CD4-positive, alpha-beta T cell (primary cell): ENCODE measurements at regions not wholly inside any gene's neighbourhood (a gene's known extent, or its start where the extent isn't known, plus 50 kb on each side); places are given as distances from the start of the nearest gene placed in this dataset.

Experiments used
- ATAC-seq: fragments of 200-7000 bp; cut with Tn5 transposase; one replicate; pipeline ENCODE4 v1.10.0; 2022; ENCODE audit warnings: mild to moderate bottlenecking; ENCODE audit not compliant: poor library complexity
- CTCF ChIA-PET: fragments of 350-600 bp; sonication (Branson Sonifier 250); formaldehyde crosslinking; loops from one replicate; lab custom pipeline; 2021; ENCODE audit warnings: antibody characterized with exemption, inconsistent platforms; lab: Charles Lee
- POLR2A ChIA-PET: fragments of 350-600 bp; sonication (Branson Sonifier 250); formaldehyde crosslinking; loops from one replicate; lab custom pipeline; 2021; ENCODE audit warnings: antibody characterized with exemption, inconsistent platforms; lab: Charles Lee
- DNase-seq, 14 experiments: peaks; one replicate each; pipeline ENCODE4 v3.0.0-alpha.2; 2013 to 2020; ENCODE audit warnings: mixed read lengths in 2 of 14
- H3K27ac ChIP-seq, 2 donors: one replicate each; pipeline versions ENCODE4 v1.5.1 to v1.7.0; 2013; ENCODE audit warnings: low read length in 2 of 2, low read depth in 1 of 2, mild to moderate bottlenecking in 1 of 2
- H3K27me3 ChIP-seq, 2 experiments: 1 replicate in 1 of 2; 2 replicates in 1 of 2; pipeline versions ENCODE4 v1.6.1 to v1.7.0; 2013; ENCODE audit warnings: low read length in 2 of 2, control low read depth in 1 of 2, mild to moderate bottlenecking in 1 of 2, moderate library complexity in 1 of 2; ENCODE audit not compliant: insufficient read depth in 2 of 2, control insufficient read depth in 1 of 2
- H3K36me3 ChIP-seq: one replicate; pipeline ENCODE4 v1.6.1; 2013; ENCODE audit warnings: low read length, control low read depth; ENCODE audit not compliant: insufficient read depth
- H3K4me1 ChIP-seq: one replicate; pipeline ENCODE4 v1.6.1; 2013; ENCODE audit warnings: low read length, control low read depth; ENCODE audit not compliant: insufficient read depth
- H3K4me3 ChIP-seq: one replicate; pipeline ENCODE4 v1.5.1; 2013; ENCODE audit warnings: mild to moderate bottlenecking, low read length, moderate library complexity
- H3K9me3 ChIP-seq, 2 experiments: 1 replicate in 1 of 2; 2 replicates in 1 of 2; pipeline versions ENCODE4 v1.6.1 to v1.7.0; 2013; ENCODE audit warnings: low read length in 2 of 2, mild to moderate bottlenecking in 2 of 2, control low read depth in 1 of 2, moderate library complexity in 1 of 2; ENCODE audit not compliant: control insufficient read depth in 1 of 2, insufficient read depth in 1 of 2
- H3K27ac Mint-ChIP-seq: one replicate; pipeline ENCODE4 v1.8.0; 2020; ENCODE audit warnings: mixed read lengths
- H3K27me3 Mint-ChIP-seq: one replicate; pipeline ENCODE4 v1.8.0; 2021; ENCODE audit warnings: mixed read lengths
- H3K36me3 Mint-ChIP-seq: one replicate; pipeline ENCODE4 v1.8.0; 2021; ENCODE audit warnings: low read depth, mixed read lengths
- H3K4me1 Mint-ChIP-seq: one replicate; pipeline ENCODE4 v1.8.0; 2021; ENCODE audit warnings: low read depth, mixed read lengths
- H3K4me3 Mint-ChIP-seq: one replicate; pipeline ENCODE4 v1.8.0; 2020; ENCODE audit warnings: mild to moderate bottlenecking, mixed read lengths
- H3K9me3 Mint-ChIP-seq: one replicate; pipeline ENCODE4 v1.8.0; 2020; ENCODE audit warnings: mixed read lengths
- intact Hi-C, 2 experiments: fragments of 100-400 bp; cut with DNase I in 1 of 2; cut with micrococcal nuclease in 1 of 2; formaldehyde crosslinking; loops; one replicate each; pipeline versions ENCODE4 v1.15.1 to v1.9.0; 2023 to 2025; cut with DNase I, micrococcal nuclease
- TF ChIP-seq, protein P1 (sequence below): fragments of 200-600 bp; IDR thresholded peaks from one replicate; pipeline ENCODE4 v1.8.0; 2022; ENCODE audit warnings: antibody characterized with exemption, mild to moderate bottlenecking

DNA sequence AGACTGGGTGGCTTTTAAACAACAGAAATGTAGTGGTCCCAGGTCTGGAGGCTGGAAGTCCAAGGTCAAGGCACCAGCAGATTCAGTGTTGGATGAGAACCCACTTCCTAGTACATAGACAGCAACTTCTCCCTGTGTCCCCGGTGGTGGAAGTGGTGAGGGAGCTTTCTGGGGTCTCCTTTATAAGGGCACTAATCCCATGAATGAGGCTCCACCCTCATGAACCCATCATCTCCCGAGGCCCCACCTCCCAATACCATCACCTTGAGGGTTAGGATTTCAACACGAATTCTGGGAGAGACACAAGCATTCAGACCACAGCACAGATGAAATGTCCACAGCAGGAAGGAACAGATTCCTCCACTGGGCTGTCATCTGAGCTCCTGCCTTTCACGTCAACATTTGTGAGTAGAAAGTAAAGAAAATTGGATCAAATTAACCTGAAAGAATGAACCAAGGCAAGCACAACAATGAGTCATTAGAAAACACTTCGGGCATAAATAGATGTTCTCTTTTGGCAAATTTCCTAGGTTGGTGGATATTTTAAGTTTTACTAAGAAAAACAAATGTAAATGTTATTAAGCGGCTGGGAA is 130.7 kb downstream of the RNASET2 start:
- Histone ChIP-seq H3K4me1 (peaks cover 2% of the 10 kb centered on the region), H3K36me3 (no peaks in the 10 kb centered on the region), H3K27me3 (no peaks in the 10 kb centered on the region), H3K27ac (no peak overlapping the region), H3K9me3 (no peaks in the 10 kb centered on the region), H3K4me3 (no peak overlapping the region)
- TF ChIP-seq, protein P1, sequence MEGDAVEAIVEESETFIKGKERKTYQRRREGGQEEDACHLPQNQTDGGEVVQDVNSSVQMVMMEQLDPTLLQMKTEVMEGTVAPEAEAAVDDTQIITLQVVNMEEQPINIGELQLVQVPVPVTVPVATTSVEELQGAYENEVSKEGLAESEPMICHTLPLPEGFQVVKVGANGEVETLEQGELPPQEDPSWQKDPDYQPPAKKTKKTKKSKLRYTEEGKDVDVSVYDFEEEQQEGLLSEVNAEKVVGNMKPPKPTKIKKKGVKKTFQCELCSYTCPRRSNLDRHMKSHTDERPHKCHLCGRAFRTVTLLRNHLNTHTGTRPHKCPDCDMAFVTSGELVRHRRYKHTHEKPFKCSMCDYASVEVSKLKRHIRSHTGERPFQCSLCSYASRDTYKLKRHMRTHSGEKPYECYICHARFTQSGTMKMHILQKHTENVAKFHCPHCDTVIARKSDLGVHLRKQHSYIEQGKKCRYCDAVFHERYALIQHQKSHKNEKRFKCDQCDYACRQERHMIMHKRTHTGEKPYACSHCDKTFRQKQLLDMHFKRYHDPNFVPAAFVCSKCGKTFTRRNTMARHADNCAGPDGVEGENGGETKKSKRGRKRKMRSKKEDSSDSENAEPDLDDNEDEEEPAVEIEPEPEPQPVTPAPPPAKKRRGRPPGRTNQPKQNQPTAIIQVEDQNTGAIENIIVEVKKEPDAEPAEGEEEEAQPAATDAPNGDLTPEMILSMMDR: no peak
- ChIA-PET CTCF (no interaction called here), POLR2A (no interaction called here)
- ATAC-seq (no peak), DNase-seq (no peak)
- Mint-ChIP-seq H3K4me3 (no peak overlapping the region), H3K27ac (no peak overlapping the region), H3K27me3 (peaks cover 5% of the 10 kb centered on the region), H3K36me3 (no peaks in the 10 kb centered on the region), H3K9me3 (no peaks in the 10 kb centered on the region), H3K4me1 (no peaks in the 10 kb centered on the region)
- intact Hi-C loops: no loop called here

DNA sequence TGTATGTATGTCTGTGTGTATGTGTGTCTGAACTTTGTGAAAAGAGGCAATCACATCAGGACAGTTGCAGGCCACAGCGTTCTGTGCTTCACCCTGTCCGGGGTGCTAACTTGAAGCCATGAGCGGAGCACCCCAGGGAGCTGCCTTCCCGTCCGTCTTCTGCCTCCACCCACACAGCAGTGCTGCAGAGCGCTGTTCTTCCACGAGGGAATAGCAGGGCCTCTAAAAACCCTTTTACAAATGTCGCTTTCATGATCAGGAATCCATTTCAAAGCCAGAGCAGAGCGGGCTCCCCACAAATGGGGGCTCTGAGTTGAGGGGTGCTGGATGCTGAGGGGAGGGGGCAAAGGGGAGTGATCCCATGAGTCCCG is 131.5 kb downstream of the RNASET2 start:
- Mint-ChIP-seq H3K36me3 (no peaks in the 10 kb centered on the region), H3K4me3 (no peak overlapping the region), H3K27me3 (peaks cover 5% of the 10 kb centered on the region), H3K27ac (no peak overlapping the region), H3K4me1 (no peaks in the 10 kb centered on the region), H3K9me3 (no peaks in the 10 kb centered on the region)
- POLR2A ChIA-PET: no interaction called here
- no peaks in the 10 kb centered on the region for H3K9me3 ChIP-seq
- intact Hi-C loops: no loop called here
- CTCF ChIA-PET: no interaction called here
- no peak for DNase-seq
- no peaks in the 10 kb centered on the region for H3K4me1 ChIP-seq
- ATAC-seq: no peak
- no peak overlapping the region for H3K27ac ChIP-seq
- TF ChIP-seq, protein P1: no peak
- no peaks in the 10 kb centered on the region for H3K36me3 ChIP-seq
- H3K4me3 ChIP-seq: no peak overlapping the region
- H3K27me3 ChIP-seq: no peaks in the 10 kb centered on the region

DNA sequence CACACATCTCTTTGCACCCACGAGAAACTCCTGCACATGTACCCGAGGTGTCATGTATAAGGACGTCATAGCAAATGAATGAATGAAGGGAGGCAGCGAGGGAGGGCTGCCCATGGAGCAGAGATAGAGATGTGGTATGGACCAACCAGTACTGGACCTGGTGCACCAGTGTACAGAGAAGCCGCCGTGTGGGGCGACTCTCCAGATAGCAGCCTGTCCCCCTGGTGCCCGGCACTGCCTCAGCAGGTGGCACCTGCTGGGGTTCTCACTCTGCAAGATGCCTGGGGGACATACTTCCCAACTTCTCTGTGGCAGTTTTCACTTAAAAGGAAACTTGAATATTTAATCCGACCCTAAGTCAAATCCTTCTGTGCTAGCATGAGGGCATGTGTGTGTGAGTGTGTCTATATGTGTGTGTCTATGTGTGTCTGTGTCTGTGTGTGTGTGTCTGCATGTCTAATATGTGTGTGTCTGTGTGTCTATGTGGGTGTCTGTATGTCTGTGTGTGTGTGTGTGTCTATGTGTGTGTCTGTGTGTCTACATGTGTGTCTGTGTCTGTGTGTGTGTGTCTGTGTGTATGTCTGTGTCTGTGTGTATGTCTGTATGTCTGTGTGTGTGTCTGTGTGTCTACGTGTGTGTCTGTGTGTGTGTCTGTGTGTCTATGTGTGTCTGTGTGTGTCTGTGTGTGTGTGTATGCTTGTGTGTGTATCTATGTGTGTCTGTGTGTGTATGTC is 132.0 kb downstream of the RNASET2 start:
- H3K27me3 ChIP-seq: no peaks in the 10 kb centered on the region
- H3K9me3 ChIP-seq: no peaks in the 10 kb centered on the region
- Mint-ChIP-seq H3K27me3 (peaks cover 5% of the 10 kb centered on the region), H3K9me3 (no peaks in the 10 kb centered on the region), H3K27ac (no peak overlapping the region), H3K4me1 (no peaks in the 10 kb centered on the region), H3K36me3 (no peaks in the 10 kb centered on the region), H3K4me3 (no peak overlapping the region)
- intact Hi-C loops: no loop called here
- CTCF ChIA-PET: no interaction called here
- H3K4me1 ChIP-seq: no peaks in the 10 kb centered on the region
- POLR2A ChIA-PET: no interaction called here
- TF ChIP-seq, protein P1: no peak
- no peak overlapping the region for H3K4me3 ChIP-seq
- DNase-seq (no peak), ATAC-seq (no peak)
- H3K36me3 ChIP-seq: no peaks in the 10 kb centered on the region
- H3K27ac ChIP-seq: no peak overlapping the region
